ENCODE measurements at regions not wholly inside any gene's neighbourhood (a gene's known extent, or its start where the extent isn't known, plus 50 kb on each side); places are given as distances from the start of the nearest gene placed in this dataset.
"Not testable (repeated sequence)": the region's sequence is repeated elsewhere in the genome, so short reads cannot be mapped to it uniquely, and the experiment has no call there.

DNA sequence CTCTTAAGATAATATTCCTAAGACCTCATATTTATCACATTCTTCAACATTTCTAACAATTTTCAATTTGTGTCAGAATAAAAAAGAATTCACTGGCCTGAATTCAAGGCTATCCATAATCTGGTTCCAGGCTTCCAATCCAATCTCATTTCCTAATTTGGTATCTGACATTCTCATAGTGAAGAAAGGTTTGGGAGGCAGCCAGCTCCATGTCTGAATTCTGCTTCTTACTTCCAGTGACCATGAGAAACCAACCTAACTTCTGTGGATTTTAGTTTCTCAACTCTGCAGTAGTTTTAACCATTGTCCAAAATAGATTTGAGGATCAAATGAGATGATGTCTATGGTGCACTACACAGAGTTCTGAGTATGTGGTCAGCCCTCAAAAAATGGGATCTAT, 439.1 kb upstream of the GCFC2 start:
- DNase-seq (ENCODE audit: low spot score) (no peak), ATAC-seq (ENCODE audit: low read depth) (no peak)
- Histone ChIP-seq H3K36me3 (ENCODE audit: low read depth) (no peaks in the 10 kb centered on the region), H3K9me3 (ENCODE audit: severe bottlenecking) (no peaks in the 10 kb centered on the region), H3K27me3 (ENCODE audit: insufficient read depth, poor library complexity, severe bottlenecking) (no peaks in the 10 kb centered on the region), H3K4me3 (ENCODE audit: severe bottlenecking) (no peak overlapping the region), H3K4me1 (ENCODE audit: insufficient read depth, poor library complexity, severe bottlenecking) (no peaks in the 10 kb centered on the region), H3K27ac (ENCODE audit: poor library complexity, severe bottlenecking) (no peak overlapping the region)
- TF ChIP-seq, protein P1, sequence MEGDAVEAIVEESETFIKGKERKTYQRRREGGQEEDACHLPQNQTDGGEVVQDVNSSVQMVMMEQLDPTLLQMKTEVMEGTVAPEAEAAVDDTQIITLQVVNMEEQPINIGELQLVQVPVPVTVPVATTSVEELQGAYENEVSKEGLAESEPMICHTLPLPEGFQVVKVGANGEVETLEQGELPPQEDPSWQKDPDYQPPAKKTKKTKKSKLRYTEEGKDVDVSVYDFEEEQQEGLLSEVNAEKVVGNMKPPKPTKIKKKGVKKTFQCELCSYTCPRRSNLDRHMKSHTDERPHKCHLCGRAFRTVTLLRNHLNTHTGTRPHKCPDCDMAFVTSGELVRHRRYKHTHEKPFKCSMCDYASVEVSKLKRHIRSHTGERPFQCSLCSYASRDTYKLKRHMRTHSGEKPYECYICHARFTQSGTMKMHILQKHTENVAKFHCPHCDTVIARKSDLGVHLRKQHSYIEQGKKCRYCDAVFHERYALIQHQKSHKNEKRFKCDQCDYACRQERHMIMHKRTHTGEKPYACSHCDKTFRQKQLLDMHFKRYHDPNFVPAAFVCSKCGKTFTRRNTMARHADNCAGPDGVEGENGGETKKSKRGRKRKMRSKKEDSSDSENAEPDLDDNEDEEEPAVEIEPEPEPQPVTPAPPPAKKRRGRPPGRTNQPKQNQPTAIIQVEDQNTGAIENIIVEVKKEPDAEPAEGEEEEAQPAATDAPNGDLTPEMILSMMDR (IDR thresholded peaks at IDR 0.05; ENCODE audit: poor library complexity, severe bottlenecking): no peak

DNA sequence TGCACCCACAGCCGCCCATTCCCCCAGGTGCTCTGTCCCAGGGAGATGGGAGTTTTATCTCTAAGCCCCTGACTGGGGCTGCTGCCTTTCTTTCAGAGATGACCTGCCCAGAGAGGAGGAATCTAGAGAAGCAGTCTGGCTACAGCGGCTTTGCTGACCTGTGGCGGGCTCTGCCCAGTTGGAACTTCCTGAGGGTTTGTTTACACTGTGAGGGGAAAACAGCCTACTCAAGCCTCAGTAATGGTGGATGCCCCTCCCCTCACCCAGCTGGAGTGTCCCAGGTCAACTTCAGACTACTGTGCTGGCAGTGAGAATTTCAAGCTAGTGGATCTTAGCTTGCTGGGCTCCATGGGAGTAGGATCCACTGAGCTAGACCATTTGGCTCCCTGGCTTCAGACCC, 428.6 kb upstream of the GCFC2 start:
- not testable (repeated sequence) for H3K27me3 ChIP-seq (ENCODE audit: insufficient read depth, poor library complexity, severe bottlenecking); H3K36me3 ChIP-seq (ENCODE audit: low read depth); H3K9me3 ChIP-seq (ENCODE audit: severe bottlenecking); DNase-seq (ENCODE audit: low spot score); H3K4me3 ChIP-seq (ENCODE audit: severe bottlenecking); ATAC-seq (ENCODE audit: low read depth); H3K4me1 ChIP-seq (ENCODE audit: insufficient read depth, poor library complexity, severe bottlenecking); H3K27ac ChIP-seq (ENCODE audit: poor library complexity, severe bottlenecking)

DNA sequence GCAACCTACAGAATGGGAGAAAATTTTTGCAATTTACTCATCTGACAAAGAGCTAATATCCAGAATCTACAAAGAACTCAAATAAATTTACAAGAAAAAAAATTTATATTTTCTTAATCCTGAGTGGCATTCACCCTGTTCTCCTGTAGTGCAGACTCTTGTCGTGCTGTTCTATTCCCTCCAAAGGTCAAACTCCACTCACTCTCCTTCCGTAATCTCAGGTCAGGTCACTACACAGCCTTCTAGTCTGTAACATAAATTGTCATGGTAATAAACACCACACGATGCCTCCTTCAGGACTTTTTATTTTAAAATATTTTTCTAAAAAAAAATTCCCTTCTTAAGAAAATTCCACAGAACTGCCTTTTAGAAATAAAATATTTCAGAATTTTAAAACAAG, 417.9 kb upstream of the GCFC2 start:
- Histone ChIP-seq H3K9me3 (ENCODE audit: severe bottlenecking) (no peaks in the 10 kb centered on the region), H3K27me3 (ENCODE audit: insufficient read depth, poor library complexity, severe bottlenecking) (no peaks in the 10 kb centered on the region), H3K36me3 (ENCODE audit: low read depth) (no peaks in the 10 kb centered on the region), H3K4me3 (ENCODE audit: severe bottlenecking) (no peak overlapping the region), H3K4me1 (ENCODE audit: insufficient read depth, poor library complexity, severe bottlenecking) (no peaks in the 10 kb centered on the region), H3K27ac (ENCODE audit: poor library complexity, severe bottlenecking) (no peak overlapping the region)
- ATAC-seq (ENCODE audit: low read depth) (no peak), DNase-seq (ENCODE audit: low spot score) (no peak)
- TF ChIP-seq, protein P1 (IDR thresholded peaks at IDR 0.05; ENCODE audit: poor library complexity, severe bottlenecking): no peak

DNA sequence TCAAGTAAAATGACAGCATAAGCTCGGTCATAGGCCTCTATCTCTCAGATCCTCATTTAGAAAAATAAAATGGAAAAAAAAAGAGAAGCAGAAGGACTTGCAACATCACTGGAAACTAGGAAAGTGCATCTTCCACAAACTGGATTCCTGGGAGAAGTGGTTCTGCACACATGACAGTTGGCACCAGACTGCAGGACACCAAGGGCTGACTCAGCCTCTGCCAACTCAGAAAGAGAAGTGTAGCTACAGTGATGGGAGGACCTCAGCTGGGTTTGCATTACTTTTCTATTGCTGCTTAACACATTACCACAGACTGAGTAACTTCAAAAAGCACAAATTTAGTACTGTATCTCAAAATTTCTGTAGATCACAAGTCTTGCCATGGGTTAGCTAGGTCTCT, 409.5 kb upstream of the GCFC2 start:
- Histone ChIP-seq H3K27me3 (ENCODE audit: insufficient read depth, poor library complexity, severe bottlenecking) (peaks cover 5% of the 10 kb centered on the region), H3K4me3 (ENCODE audit: severe bottlenecking) (no peak overlapping the region), H3K4me1 (ENCODE audit: insufficient read depth, poor library complexity, severe bottlenecking) (no peaks in the 10 kb centered on the region), H3K36me3 (ENCODE audit: low read depth) (no peaks in the 10 kb centered on the region), H3K9me3 (ENCODE audit: severe bottlenecking) (no peaks in the 10 kb centered on the region), H3K27ac (ENCODE audit: poor library complexity, severe bottlenecking) (no peak overlapping the region)
- DNase-seq (ENCODE audit: low spot score) (no peak), ATAC-seq (ENCODE audit: low read depth) (no peak)
- TF ChIP-seq, protein P1 (IDR thresholded peaks at IDR 0.05; ENCODE audit: poor library complexity, severe bottlenecking): no peak

DNA sequence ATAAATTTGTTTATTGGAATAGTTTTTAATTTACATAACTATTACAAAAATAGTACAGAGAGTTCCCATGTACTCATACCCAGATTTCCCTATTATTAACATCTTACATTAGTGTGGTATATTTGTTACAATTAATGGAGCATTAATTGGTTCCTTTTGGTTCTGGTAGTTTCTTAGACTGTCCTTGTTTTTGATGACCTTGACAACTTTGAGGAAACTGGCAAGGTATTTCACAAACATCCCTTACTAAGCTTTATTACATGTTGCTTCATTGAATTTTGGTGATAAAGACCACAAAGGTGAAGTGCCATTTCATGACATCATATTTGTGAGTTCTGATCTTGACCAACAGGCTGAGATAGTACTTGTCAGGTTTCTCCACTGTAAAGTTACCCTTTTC, 379.0 kb upstream of the GCFC2 start:
- no peaks in the 10 kb centered on the region for H3K36me3 ChIP-seq (ENCODE audit: low read depth)
- no peak overlapping the region for H3K4me3 ChIP-seq (ENCODE audit: severe bottlenecking)
- no peaks in the 10 kb centered on the region for H3K27me3 ChIP-seq (ENCODE audit: insufficient read depth, poor library complexity, severe bottlenecking)
- no peak for DNase-seq (ENCODE audit: low spot score)
- no peaks in the 10 kb centered on the region for H3K4me1 ChIP-seq (ENCODE audit: insufficient read depth, poor library complexity, severe bottlenecking)
- H3K9me3 ChIP-seq (ENCODE audit: severe bottlenecking): no peaks in the 10 kb centered on the region
- no peak overlapping the region for H3K27ac ChIP-seq (ENCODE audit: poor library complexity, severe bottlenecking)
- ATAC-seq (ENCODE audit: low read depth): no peak
- TF ChIP-seq, protein P1 (IDR thresholded peaks at IDR 0.05; ENCODE audit: poor library complexity, severe bottlenecking): no peak
